Activated CD4-positive, alpha-beta T cell treated with anti-CD3 and anti-CD28 coated beads, Interleukin-2, amount 10 ng/mL, durations not matched to agents 24 days and 14 days (primary cell): ENCODE measurements at regions not wholly inside any gene's neighbourhood (a gene's known extent, or its start where the extent isn't known, plus 50 kb on each side); places are given as distances from the start of the nearest gene placed in this dataset.

Experiments used
- DNase-seq: peaks from one replicate; pipeline ENCODE4 v3.0.0; 2022
- H3K27ac Mint-ChIP-seq: one replicate; pipeline ENCODE4 v1.8.0; 2022; ENCODE audit warnings: mild to moderate bottlenecking, mixed read lengths
- H3K27me3 Mint-ChIP-seq: one replicate; pipeline ENCODE4 v1.8.0; 2022; ENCODE audit warnings: mixed read lengths
- H3K36me3 Mint-ChIP-seq: one replicate; pipeline ENCODE4 v1.8.0; 2022; ENCODE audit warnings: low read depth, mild to moderate bottlenecking, mixed read lengths
- H3K4me1 Mint-ChIP-seq: one replicate; pipeline ENCODE4 v1.8.0; 2021; ENCODE audit warnings: mixed read lengths
- H3K4me3 Mint-ChIP-seq: one replicate; pipeline ENCODE4 v1.8.0; 2022; ENCODE audit warnings: mild to moderate bottlenecking, moderate library complexity, mixed read lengths
- H3K9me3 Mint-ChIP-seq: one replicate; pipeline ENCODE4 v1.8.0; 2021; ENCODE audit warnings: mixed read lengths
- intact Hi-C: fragments of 100-400 bp; cut with micrococcal nuclease; formaldehyde crosslinking; loops from one replicate; pipeline ENCODE4 v1.15.1; 2023

GRCh38 chr20:22274330-22274729, 310.0 kb downstream of the FOXA2 start:
- no peaks in the 10 kb centered on the region for H3K27me3 Mint-ChIP-seq
- H3K4me1 Mint-ChIP-seq: no peaks in the 10 kb centered on the region
- H3K4me3 Mint-ChIP-seq: no peak overlapping the region
- no peak overlapping the region for H3K27ac Mint-ChIP-seq
- intact Hi-C loops: no loop called here
- H3K9me3 Mint-ChIP-seq: peaks cover 5% of the 10 kb centered on the region
- no peaks in the 10 kb centered on the region for H3K36me3 Mint-ChIP-seq
- no peak for DNase-seq

GRCh38 chr20:22268675-22269074, 315.7 kb downstream of the FOXA2 start:
- intact Hi-C loops: no loop called here
- H3K4me3 Mint-ChIP-seq: no peak overlapping the region
- H3K36me3 Mint-ChIP-seq: no peaks in the 10 kb centered on the region
- no peaks in the 10 kb centered on the region for H3K27me3 Mint-ChIP-seq
- no peaks in the 10 kb centered on the region for H3K9me3 Mint-ChIP-seq
- no peak overlapping the region for H3K27ac Mint-ChIP-seq
- H3K4me1 Mint-ChIP-seq: no peaks in the 10 kb centered on the region
- no peak for DNase-seq

GRCh38 chr20:22264917-22265316, 319.5 kb downstream of the FOXA2 start:
- Mint-ChIP-seq H3K27me3 (no peaks in the 10 kb centered on the region), H3K36me3 (no peaks in the 10 kb centered on the region), H3K4me3 (no peak overlapping the region), H3K9me3 (no peaks in the 10 kb centered on the region), H3K4me1 (no peaks in the 10 kb centered on the region), H3K27ac (no peak overlapping the region)
- DNase-seq: no peak
- intact Hi-C loops: no loop called here

- no peak for DNase-seq
- no peak overlapping the region for H3K4me3 Mint-ChIP-seq
- no peak overlapping the region for H3K27ac Mint-ChIP-seq
- H3K27me3 Mint-ChIP-seq: no peaks in the 10 kb centered on the region
- H3K9me3 Mint-ChIP-seq: no peaks in the 10 kb centered on the region
- no peaks in the 10 kb centered on the region for H3K36me3 Mint-ChIP-seq
- intact Hi-C loops: no loop called here
- no peaks in the 10 kb centered on the region for H3K4me1 Mint-ChIP-seq
Observed at GRCh38 chr20:22260506-22260905, 323.9 kb downstream of the FOXA2 start.

- no peak overlapping the region for H3K4me3 Mint-ChIP-seq
- H3K36me3 Mint-ChIP-seq: no peaks in the 10 kb centered on the region
- DNase-seq: no peak
- no peaks in the 10 kb centered on the region for H3K9me3 Mint-ChIP-seq
- no peaks in the 10 kb centered on the region for H3K27me3 Mint-ChIP-seq
- intact Hi-C loops: no loop called here
- H3K27ac Mint-ChIP-seq: no peak overlapping the region
- no peaks in the 10 kb centered on the region for H3K4me1 Mint-ChIP-seq
Observed at GRCh38 chr20:22257912-22258311, 326.5 kb downstream of the FOXA2 start.

GRCh38 chr20:22248051-22248667, 336.2 kb downstream of the FOXA2 start:
- intact Hi-C loops: no loop called here
- H3K36me3 Mint-ChIP-seq: no peaks in the 10 kb centered on the region
- H3K4me3 Mint-ChIP-seq: no peak overlapping the region
- no peaks in the 10 kb centered on the region for H3K9me3 Mint-ChIP-seq
- no peaks in the 10 kb centered on the region for H3K27me3 Mint-ChIP-seq
- no peak overlapping the region for H3K27ac Mint-ChIP-seq
- no peaks in the 10 kb centered on the region for H3K4me1 Mint-ChIP-seq
- DNase-seq: no peak

GRCh38 chr20:22245139-22245538, 339.2 kb downstream of the FOXA2 start:
- Mint-ChIP-seq H3K36me3 (no peaks in the 10 kb centered on the region), H3K27ac (no peak overlapping the region), H3K27me3 (no peaks in the 10 kb centered on the region), H3K9me3 (no peaks in the 10 kb centered on the region), H3K4me1 (no peaks in the 10 kb centered on the region), H3K4me3 (no peak overlapping the region)
- no peak for DNase-seq
- intact Hi-C loops: no loop called here

GRCh38 chr20:22243067-22243466, 341.3 kb downstream of the FOXA2 start:
- Mint-ChIP-seq H3K4me3 (no peak overlapping the region), H3K27ac (no peak overlapping the region), H3K36me3 (no peaks in the 10 kb centered on the region), H3K9me3 (no peaks in the 10 kb centered on the region), H3K27me3 (no peaks in the 10 kb centered on the region), H3K4me1 (no peaks in the 10 kb centered on the region)
- DNase-seq: no peak
- intact Hi-C loops: no loop called here

- no peak overlapping the region for H3K27ac Mint-ChIP-seq
- H3K9me3 Mint-ChIP-seq: no peaks in the 10 kb centered on the region
- intact Hi-C loops: no loop called here
- H3K27me3 Mint-ChIP-seq: no peaks in the 10 kb centered on the region
- DNase-seq: no peak
- H3K4me1 Mint-ChIP-seq: no peaks in the 10 kb centered on the region
- H3K4me3 Mint-ChIP-seq: no peak overlapping the region
- H3K36me3 Mint-ChIP-seq: no peaks in the 10 kb centered on the region
Observed at GRCh38 chr20:22241609-22242008, 342.8 kb downstream of the FOXA2 start.

GRCh38 chr20:22232923-22233322, 351.4 kb downstream of the FOXA2 start:
- Mint-ChIP-seq H3K27me3 (no peaks in the 10 kb centered on the region), H3K4me1 (no peaks in the 10 kb centered on the region), H3K4me3 (no peak overlapping the region), H3K36me3 (no peaks in the 10 kb centered on the region), H3K27ac (no peak overlapping the region), H3K9me3 (no peaks in the 10 kb centered on the region)
- intact Hi-C loops: no loop called here
- no peak for DNase-seq

- intact Hi-C loops: no loop called here
- Mint-ChIP-seq H3K4me3 (no peak overlapping the region), H3K27me3 (no peaks in the 10 kb centered on the region), H3K9me3 (no peaks in the 10 kb centered on the region), H3K27ac (no peak overlapping the region), H3K36me3 (no peaks in the 10 kb centered on the region), H3K4me1 (no peaks in the 10 kb centered on the region)
- DNase-seq: no peak
Observed at GRCh38 chr20:22232473-22232872, 351.9 kb downstream of the FOXA2 start.

GRCh38 chr20:22226849-22227700, 357.3 kb downstream of the FOXA2 start:
- Mint-ChIP-seq H3K4me3 (no peak overlapping the region), H3K27me3 (no peaks in the 10 kb centered on the region), H3K9me3 (peaks cover 3% of the 10 kb centered on the region), H3K4me1 (no peaks in the 10 kb centered on the region), H3K27ac (no peak overlapping the region), H3K36me3 (no peaks in the 10 kb centered on the region)
- DNase-seq: no peak
- intact Hi-C loops: no loop called here

GRCh38 chr20:22223236-22223635, 361.1 kb downstream of the FOXA2 start:
- Mint-ChIP-seq H3K4me3 (no peak overlapping the region), H3K27ac (no peak overlapping the region), H3K27me3 (no peaks in the 10 kb centered on the region), H3K9me3 (peaks cover 3% of the 10 kb centered on the region), H3K36me3 (no peaks in the 10 kb centered on the region), H3K4me1 (no peaks in the 10 kb centered on the region)
- no peak for DNase-seq
- intact Hi-C loops: no loop called here

- DNase-seq: no peak
- Mint-ChIP-seq H3K4me3 (no peak overlapping the region), H3K9me3 (peaks cover 3% of the 10 kb centered on the region), H3K4me1 (no peaks in the 10 kb centered on the region), H3K36me3 (no peaks in the 10 kb centered on the region), H3K27ac (no peak overlapping the region), H3K27me3 (no peaks in the 10 kb centered on the region)
- intact Hi-C loops: no loop called here
Observed at GRCh38 chr20:22217712-22218352, 366.5 kb downstream of the FOXA2 start.
